ENCODE measurements at regions not wholly inside any gene's neighbourhood (a gene's known extent, or its start where the extent isn't known, plus 50 kb on each side); places are given as distances from the start of the nearest gene placed in this dataset.

DNA sequence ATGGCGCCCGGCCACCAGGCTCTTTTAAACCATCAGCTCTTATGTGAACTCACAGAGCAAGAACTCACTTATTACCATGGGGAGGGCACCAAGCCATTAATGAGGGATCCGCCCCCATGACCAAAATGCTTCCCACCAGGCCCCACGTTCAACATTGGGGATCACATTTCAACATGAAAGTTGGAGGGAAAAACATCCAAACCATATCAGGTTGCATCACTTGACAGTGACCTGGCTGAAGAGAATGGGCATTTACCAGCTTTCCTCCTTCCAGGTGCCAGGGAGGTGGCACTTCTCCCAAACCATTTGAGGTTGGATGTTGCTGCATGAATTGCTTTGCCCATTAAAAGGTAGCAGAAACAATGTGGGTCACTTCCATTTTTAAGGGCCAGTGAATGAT lies 115.6 kb upstream of the TNS3 start:
- TF ChIP-seq, protein P1, sequence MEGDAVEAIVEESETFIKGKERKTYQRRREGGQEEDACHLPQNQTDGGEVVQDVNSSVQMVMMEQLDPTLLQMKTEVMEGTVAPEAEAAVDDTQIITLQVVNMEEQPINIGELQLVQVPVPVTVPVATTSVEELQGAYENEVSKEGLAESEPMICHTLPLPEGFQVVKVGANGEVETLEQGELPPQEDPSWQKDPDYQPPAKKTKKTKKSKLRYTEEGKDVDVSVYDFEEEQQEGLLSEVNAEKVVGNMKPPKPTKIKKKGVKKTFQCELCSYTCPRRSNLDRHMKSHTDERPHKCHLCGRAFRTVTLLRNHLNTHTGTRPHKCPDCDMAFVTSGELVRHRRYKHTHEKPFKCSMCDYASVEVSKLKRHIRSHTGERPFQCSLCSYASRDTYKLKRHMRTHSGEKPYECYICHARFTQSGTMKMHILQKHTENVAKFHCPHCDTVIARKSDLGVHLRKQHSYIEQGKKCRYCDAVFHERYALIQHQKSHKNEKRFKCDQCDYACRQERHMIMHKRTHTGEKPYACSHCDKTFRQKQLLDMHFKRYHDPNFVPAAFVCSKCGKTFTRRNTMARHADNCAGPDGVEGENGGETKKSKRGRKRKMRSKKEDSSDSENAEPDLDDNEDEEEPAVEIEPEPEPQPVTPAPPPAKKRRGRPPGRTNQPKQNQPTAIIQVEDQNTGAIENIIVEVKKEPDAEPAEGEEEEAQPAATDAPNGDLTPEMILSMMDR (IDR thresholded peaks at IDR 0.05; ENCODE audit: low read depth, low read length) = no peak
- DNase-seq (ENCODE audit: low read depth in 2 of 2) = no peak
- no peak overlapping the region for H3K4me3 ChIP-seq (replicated peaks in 1 of 2; ENCODE audit: low read depth in 2 of 2, low read length in 2 of 2)

DNA sequence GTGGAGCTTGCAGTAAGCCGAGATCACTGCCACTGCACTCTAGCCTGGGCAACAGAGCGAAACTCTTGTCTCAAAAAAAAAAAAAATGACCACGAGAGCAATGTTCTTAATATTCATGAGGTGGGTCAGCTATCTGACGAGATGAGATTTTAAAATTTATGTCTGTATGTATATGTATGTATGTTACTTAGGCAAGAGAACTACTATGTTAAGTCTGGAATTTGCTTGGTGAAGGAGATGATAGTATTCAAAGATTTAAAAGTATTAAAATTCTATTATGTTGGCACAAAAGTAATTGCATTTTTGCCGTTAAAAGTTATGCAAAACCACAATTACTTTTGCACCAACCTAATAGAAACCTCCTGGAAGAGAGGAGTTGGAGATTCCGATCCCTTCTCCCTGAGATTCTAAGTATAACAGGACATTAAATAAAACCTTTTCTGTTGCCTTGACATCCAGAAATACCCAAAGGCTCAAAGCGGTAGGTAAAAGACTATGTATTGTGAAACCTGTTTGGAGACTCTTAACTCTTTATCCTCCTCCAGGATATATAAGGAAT lies 114.3 kb upstream of the TNS3 start:
- no peak for DNase-seq (ENCODE audit: low read depth in 2 of 2)
- TF ChIP-seq, protein P1 (IDR thresholded peaks at IDR 0.05; ENCODE audit: low read depth, low read length) = no peak
- H3K4me3 ChIP-seq (replicated peaks in 1 of 2; ENCODE audit: low read depth in 2 of 2, low read length in 2 of 2) = no peak overlapping the region

DNA sequence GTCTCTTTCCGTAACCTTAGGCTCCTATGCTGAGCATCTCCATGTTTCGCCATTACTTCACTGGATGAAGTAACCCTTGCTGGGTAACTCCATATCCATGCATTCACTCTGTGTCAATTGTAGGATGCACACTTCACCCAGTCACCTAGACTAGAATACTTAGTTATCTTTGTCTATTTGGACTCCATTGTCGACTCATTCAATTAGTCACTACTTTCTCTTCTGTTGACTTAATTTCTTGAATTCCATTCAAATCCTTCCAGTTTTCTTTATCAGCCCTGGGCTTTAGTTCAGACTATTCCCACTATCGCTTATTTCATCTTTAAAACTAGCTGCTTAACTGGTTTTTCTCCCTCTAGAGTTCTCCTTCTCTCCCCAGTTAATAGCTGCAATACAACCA lies 111.3 kb upstream of the TNS3 start:
- TF ChIP-seq, protein P1 (IDR thresholded peaks at IDR 0.05; ENCODE audit: low read depth, low read length) = no peak
- H3K4me3 ChIP-seq (replicated peaks in 1 of 2; ENCODE audit: low read depth in 2 of 2, low read length in 2 of 2) = no peak overlapping the region
- peak; percentile 18 to 53 for DNase-seq (ENCODE audit: low read depth in 2 of 2)

DNA sequence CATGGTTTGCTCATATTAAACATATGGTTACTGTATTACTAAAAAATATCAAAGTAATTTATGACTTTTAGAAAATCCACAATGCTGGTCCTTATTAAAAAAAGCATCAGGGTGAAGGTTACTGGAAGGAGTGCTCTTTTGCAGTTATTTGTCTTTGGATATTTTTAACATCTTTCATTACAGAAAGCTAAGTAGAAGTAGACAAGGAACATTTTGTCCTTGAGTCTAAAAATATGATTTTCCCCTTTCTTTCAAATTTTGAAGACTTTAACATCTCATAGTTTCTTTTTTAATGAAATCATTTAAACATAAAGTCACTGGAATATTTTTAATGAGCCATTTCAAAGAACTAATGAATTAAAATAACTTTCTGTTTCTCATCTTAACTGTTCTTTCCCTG lies 110.1 kb upstream of the TNS3 start:
- no peak overlapping the region for H3K4me3 ChIP-seq (replicated peaks in 1 of 2; ENCODE audit: low read depth in 2 of 2, low read length in 2 of 2)
- DNase-seq (ENCODE audit: low read depth in 2 of 2) = no peak
- TF ChIP-seq, protein P1 (IDR thresholded peaks at IDR 0.05; ENCODE audit: low read depth, low read length) = no peak

DNA sequence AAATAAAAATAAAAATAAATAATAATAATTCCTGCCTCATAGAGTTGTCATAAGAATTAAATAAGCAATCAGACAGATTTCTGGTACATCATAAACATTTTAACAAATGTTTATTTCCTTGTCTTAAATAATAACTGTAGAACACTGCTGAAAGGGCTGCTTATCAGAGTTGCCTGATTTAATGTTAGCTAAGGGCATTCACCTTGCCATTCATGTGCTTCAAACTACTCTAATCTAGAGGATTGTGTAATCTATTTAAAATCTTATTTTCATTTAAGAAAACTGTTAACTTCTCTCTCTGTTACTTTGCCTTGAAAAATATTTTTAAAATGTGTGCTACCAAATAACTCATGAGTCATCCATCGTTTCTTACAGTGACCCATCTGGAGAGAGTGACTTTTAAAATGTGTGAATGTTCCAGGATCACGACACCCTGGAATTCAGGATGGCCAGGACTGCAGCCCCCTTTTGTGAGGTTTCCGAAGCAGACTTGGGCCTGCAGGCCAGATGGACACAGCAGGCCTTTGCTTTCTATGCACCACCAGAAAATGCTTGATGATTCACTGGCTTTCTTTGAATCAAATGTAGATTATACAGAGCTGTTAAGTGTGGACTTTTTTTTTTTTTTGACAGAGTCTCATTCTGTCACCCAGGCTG lies 109.1 kb upstream of the TNS3 start:
- DNase-seq (ENCODE audit: low read depth in 2 of 2) = peak; percentile 46 to 50
- no peak overlapping the region for H3K4me3 ChIP-seq (replicated peaks in 1 of 2; ENCODE audit: low read depth in 2 of 2, low read length in 2 of 2)
- TF ChIP-seq, protein P1 (IDR thresholded peaks at IDR 0.05; ENCODE audit: low read depth, low read length) = no peak

DNA sequence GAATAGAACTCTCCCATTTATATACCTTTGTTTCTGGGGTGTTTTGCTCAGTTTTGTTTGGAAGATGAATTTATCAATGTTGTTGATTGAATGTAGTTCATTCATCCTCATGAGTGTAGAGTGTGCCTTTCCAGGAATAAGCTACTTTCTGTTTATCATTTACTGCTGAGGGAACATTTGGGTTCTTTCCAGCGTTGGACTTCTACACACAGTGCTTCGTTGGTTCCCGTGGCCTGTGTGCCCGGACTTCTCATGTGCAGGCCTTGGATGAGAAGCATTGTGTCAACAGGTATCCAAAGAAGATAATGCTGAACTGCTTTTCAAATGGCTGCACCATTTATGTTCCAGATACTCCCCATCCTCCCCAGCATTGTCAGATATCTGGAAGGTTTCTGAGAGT lies 107.6 kb upstream of the TNS3 start:
- TF ChIP-seq, protein P1 (IDR thresholded peaks at IDR 0.05; ENCODE audit: low read depth, low read length) = no peak
- H3K4me3 ChIP-seq (replicated peaks in 1 of 2; ENCODE audit: low read depth in 2 of 2, low read length in 2 of 2) = no peak overlapping the region
- no peak for DNase-seq (ENCODE audit: low read depth in 2 of 2)

All from cardiac fibroblast (primary cell).